Tibial nerve (tissue), 4 donors: ENCODE measurements at regions not wholly inside any gene's neighbourhood (a gene's known extent, or its start where the extent isn't known, plus 50 kb on each side); places are given as distances from the start of the nearest gene placed in this dataset.

Source experiments
- DNase-seq, 2 donors: peaks; one replicate each; pipeline ENCODE4 v3.0.0-alpha.2; 2019; ENCODE audit warnings: low spot score in 2 of 2
- H3K27ac ChIP-seq, 4 donors: fragments of 200-600 bp; sonication (generic) in 3 of 4; one replicate each; pipeline ENCODE4 v1.5.1; 2017 to 2019; ENCODE audit warnings: mild to moderate bottlenecking in 1 of 4
- H3K27me3 ChIP-seq, 2 donors: fragments of 200-600 bp; sonication (generic) in 1 of 2; one replicate each; pipeline versions ENCODE4 v1.5.1 to v1.6.0; 2017 to 2019
- H3K36me3 ChIP-seq, 3 donors: fragments of 200-600 bp; sonication (generic); one replicate each; pipeline ENCODE4 v1.5.1; 2018 to 2019
- H3K4me1 ChIP-seq, 4 donors: fragments of 200-600 bp; sonication (generic) in 3 of 4; one replicate each; pipeline ENCODE4 v1.5.1; 2017 to 2019
- H3K4me3 ChIP-seq, 4 donors: fragments of 200-600 bp; sonication (generic) in 3 of 4; one replicate each; pipeline ENCODE4 v1.5.1; 2017 to 2019; ENCODE audit warnings: mild to moderate bottlenecking in 1 of 4, moderate library complexity in 1 of 4
- H3K9me3 ChIP-seq, 4 donors: fragments of 200-600 bp; sonication (generic) in 3 of 4; one replicate each; pipeline ENCODE4 v1.5.1; 2017 to 2019
- EP300 ChIP-seq, 2 donors: sonication (generic); formaldehyde crosslinking; IDR thresholded peaks; one replicate each; pipeline ENCODE4 v1.6.1; 2017; ENCODE audit warnings: antibody characterized with exemption in 2 of 2, mild to moderate bottlenecking in 1 of 2
- POLR2A ChIP-seq, 2 donors: fragments of 450-650 bp; IDR thresholded peaks; one replicate each; pipeline ENCODE4 v1.6.1; 2017; ENCODE audit warnings: antibody characterized with exemption in 2 of 2, mild to moderate bottlenecking in 2 of 2, moderate library complexity in 2 of 2
- WGBS, 2 donors: methylation state at CpG; one replicate each; pipeline ENCODE4 v1.1.5; 2018; 5-methylcytosine and 5-hydroxymethylcytosine counted together
- TF ChIP-seq, protein P1 (sequence below), 5 experiments: fragments of 200-600 bp in 3 of 5; fragments of 450-650 bp in 2 of 5; sonication (generic) in 3 of 5; IDR thresholded peaks; one replicate each; pipeline ENCODE4 v1.5.1; 2016 to 2019; ENCODE audit warnings: antibody characterized with exemption in 5 of 5, mild to moderate bottlenecking in 3 of 5, moderate library complexity in 2 of 5

DNA sequence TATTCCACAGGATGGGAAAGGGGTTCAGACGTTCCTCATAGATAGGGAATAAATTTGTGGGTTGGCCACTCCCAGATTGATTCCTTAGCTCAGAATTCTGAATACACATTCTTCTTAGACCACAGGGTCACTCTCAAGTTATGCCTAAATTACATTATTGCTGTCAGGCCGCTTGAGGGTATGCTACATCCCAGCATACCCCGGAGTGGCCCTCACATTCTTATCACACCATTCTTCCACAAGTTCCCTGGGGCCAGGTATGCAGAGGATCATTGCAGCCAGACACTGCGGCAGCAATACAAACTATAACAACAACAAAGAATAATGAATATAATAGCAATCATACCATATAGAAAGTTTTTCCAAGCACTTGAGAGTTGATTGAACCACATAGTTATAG is 237.9 kb upstream of the SOX4 start:
- H3K9me3 ChIP-seq: no peaks in the 10 kb centered on the region
- H3K27ac ChIP-seq: no peak overlapping the region
- H3K27me3 ChIP-seq: no peaks in the 10 kb centered on the region
- H3K4me3 ChIP-seq: no peak overlapping the region
- H3K4me1 ChIP-seq: no peaks in the 10 kb centered on the region
- no peak for DNase-seq
- TF ChIP-seq POLR2A (IDR thresholded peaks at IDR 0.05): no peak
- no peak for TF ChIP-seq EP300 (IDR thresholded peaks at IDR 0.05)
- TF ChIP-seq, protein P1, sequence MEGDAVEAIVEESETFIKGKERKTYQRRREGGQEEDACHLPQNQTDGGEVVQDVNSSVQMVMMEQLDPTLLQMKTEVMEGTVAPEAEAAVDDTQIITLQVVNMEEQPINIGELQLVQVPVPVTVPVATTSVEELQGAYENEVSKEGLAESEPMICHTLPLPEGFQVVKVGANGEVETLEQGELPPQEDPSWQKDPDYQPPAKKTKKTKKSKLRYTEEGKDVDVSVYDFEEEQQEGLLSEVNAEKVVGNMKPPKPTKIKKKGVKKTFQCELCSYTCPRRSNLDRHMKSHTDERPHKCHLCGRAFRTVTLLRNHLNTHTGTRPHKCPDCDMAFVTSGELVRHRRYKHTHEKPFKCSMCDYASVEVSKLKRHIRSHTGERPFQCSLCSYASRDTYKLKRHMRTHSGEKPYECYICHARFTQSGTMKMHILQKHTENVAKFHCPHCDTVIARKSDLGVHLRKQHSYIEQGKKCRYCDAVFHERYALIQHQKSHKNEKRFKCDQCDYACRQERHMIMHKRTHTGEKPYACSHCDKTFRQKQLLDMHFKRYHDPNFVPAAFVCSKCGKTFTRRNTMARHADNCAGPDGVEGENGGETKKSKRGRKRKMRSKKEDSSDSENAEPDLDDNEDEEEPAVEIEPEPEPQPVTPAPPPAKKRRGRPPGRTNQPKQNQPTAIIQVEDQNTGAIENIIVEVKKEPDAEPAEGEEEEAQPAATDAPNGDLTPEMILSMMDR (IDR thresholded peaks at IDR 0.05): no peak
- WGBS, 2 donors: 72 to 84% methylated on average over 4 of the region's 4 CpGs
- no peaks in the 10 kb centered on the region for H3K36me3 ChIP-seq

DNA sequence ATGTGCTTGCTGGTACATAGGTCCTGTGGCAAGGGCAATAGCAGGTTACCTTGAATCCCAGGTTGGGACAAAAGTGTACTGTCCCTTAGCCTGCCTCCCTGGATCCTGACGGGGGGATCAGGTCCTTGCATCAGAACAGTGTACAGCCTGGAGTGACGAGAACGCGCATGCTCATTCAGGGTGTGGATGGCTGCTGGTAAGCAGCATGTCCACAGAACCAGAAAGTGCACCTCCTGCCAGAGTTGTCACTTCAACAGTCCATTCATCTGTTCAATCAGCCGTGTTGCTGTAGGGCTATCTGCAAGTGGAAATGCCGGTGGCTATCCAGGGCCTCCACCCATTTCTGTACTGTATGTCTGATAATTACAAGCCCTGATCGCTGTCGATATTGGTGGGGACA is 236.3 kb upstream of the SOX4 start:
- TF ChIP-seq EP300 (IDR thresholded peaks at IDR 0.05): no peak
- TF ChIP-seq POLR2A (IDR thresholded peaks at IDR 0.05): no peak
- TF ChIP-seq, protein P1 (IDR thresholded peaks at IDR 0.05): no peak
- no peak overlapping the region for H3K4me3 ChIP-seq
- H3K4me1 ChIP-seq: no peaks in the 10 kb centered on the region
- H3K27me3 ChIP-seq: no peaks in the 10 kb centered on the region
- H3K36me3 ChIP-seq: no peaks in the 10 kb centered on the region
- DNase-seq: no peak
- H3K9me3 ChIP-seq: no peaks in the 10 kb centered on the region
- 91 to 96% methylated on average over 7 to 8 of the region's 8 CpGs for WGBS, 2 donors
- H3K27ac ChIP-seq: no peak overlapping the region

DNA sequence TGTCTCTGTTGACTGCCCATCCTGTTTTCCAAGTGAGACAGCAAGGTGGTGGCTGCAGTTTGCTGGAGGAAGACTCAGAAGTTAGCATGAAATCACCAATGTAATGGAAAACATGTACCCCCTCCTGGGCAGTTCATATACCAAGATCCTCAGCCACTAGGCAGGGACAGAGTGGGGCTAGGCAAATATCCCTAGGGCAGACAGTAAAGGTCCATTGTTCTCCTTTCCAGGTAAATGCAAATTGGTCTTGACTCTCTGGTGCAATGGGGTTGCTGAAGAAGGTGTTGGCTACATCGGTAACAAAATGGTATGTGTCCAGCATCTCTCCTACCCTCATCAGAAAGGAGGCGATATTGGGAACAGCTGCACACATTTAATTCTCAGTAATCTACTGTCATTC is 233.6 kb upstream of the SOX4 start:
- WGBS, 2 donors: 96 to 100% methylated on average over 2 of the region's 2 CpGs
- H3K4me3 ChIP-seq: no peak overlapping the region

DNA sequence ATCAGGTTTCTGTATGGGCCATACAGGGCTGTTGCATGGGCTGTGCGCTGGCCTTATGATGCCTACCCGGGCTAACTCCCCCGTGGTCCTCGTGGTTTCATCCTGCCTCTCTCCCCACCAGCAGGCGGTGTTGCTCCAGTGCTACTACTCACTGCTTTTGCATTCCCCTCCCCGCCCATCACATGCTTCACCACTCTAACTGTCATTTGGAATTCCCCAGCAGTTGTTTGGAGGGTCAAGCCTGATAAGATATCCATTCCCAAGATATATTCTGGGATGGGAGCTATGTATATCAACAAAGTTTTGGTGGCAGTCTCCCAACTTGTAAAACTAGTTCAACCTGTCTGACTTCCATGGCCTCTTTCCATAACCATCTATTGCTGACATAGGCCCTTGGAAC is 233.2 kb upstream of the SOX4 start:
- Histone ChIP-seq H3K27ac (no peak overlapping the region), H3K4me1 (no peaks in the 10 kb centered on the region), H3K9me3 (no peaks in the 10 kb centered on the region), H3K4me3 (no peak overlapping the region), H3K27me3 (no peaks in the 10 kb centered on the region), H3K36me3 (no peaks in the 10 kb centered on the region)
- no peak for DNase-seq
- TF ChIP-seq POLR2A (IDR thresholded peaks at IDR 0.05): no peak
- TF ChIP-seq, protein P1 (IDR thresholded peaks at IDR 0.05): no peak
- no peak for TF ChIP-seq EP300 (IDR thresholded peaks at IDR 0.05)
- 93 to 98% methylated on average over 6 of the region's 6 CpGs for WGBS, 2 donors

More for the DNA sequence above, 233.6 kb upstream of the SOX4 start:
- Histone ChIP-seq H3K36me3 (no peaks in the 10 kb centered on the region), H3K9me3 (no peaks in the 10 kb centered on the region), H3K27ac (no peak overlapping the region), H3K27me3 (no peaks in the 10 kb centered on the region), H3K4me1 (no peaks in the 10 kb centered on the region)
- no peak for TF ChIP-seq EP300 (IDR thresholded peaks at IDR 0.05)
- TF ChIP-seq, protein P1 (IDR thresholded peaks at IDR 0.05): no peak
- TF ChIP-seq POLR2A (IDR thresholded peaks at IDR 0.05): no peak
- DNase-seq: no peak

DNA sequence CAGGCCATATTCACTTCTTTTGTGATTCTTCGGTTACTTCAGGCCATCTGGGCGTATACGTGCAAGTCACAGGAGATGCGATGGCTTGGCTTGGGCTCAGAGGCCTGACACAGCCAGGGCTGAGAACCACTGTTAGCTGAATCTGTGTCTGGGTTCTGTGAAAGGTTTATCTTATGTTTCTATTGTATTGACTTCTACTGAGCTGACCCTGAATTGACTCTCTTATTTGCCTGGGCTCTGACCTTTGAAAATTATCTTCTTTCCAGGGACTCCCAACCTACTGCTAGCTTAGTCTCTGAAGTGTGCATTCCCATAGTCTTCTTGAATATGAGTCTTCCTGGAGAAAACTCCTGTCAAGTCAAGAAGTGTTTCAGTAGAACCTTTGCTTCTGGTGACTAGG is 226.4 kb upstream of the SOX4 start:
- Histone ChIP-seq H3K36me3 (no peaks in the 10 kb centered on the region), H3K4me3 (no peak overlapping the region), H3K27ac (no peak overlapping the region), H3K4me1 (peaks cover 0 to 11% (median 7%) of the 10 kb centered on the region in 4 donors), H3K9me3 (no peaks in the 10 kb centered on the region), H3K27me3 (no peaks in the 10 kb centered on the region)
- DNase-seq: no peak
- TF ChIP-seq POLR2A (IDR thresholded peaks at IDR 0.05) (no peak), EP300 (IDR thresholded peaks at IDR 0.05) (no peak)
- TF ChIP-seq, protein P1 (IDR thresholded peaks at IDR 0.05): no peak
- WGBS, 2 donors: 93 to 100% methylated on average over 4 of the region's 4 CpGs
